Fibroblast of gingiva (primary cell): ENCODE measurements at regions not wholly inside any gene's neighbourhood (a gene's known extent, or its start where the extent isn't known, plus 50 kb on each side); places are given as distances from the start of the nearest gene placed in this dataset.
"Not testable (repeated sequence)": the region's sequence is repeated elsewhere in the genome, so short reads cannot be mapped to it uniquely, and the experiment has no call there.

ENCODE experiments used
- DNase-seq: peaks from one replicate; pipeline ENCODE4 v3.0.0-alpha.2; 2011; ENCODE audit warnings: low read depth

DNA sequence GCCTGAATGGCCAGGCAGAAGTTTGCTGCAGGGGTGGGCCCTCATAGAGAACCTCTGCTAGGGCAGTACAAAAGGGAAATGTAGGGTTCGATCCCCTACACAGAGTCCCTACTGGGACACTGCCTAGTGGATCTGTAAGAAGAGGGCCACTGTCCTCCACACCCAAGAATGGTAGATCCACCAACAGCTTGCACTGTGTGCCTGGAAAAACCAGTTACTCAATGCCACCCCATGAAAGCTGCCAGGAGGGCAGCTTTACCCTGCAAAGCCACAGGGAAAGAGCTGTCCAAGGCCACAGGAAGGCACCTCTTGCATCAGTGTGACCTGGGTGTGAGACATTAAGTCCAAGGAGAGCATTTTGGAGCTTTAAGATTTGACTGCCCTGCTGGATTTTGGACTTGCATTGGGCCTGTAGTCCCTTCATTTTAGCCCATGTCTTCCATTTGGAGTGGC, 781.6 kb downstream of the TRAM1L1 start:
- DNase-seq, result no peak

- no peak for DNase-seq
Observed at GRCh38 chr4:116302990-116303735, 782.2 kb downstream of the TRAM1L1 start.

DNA sequence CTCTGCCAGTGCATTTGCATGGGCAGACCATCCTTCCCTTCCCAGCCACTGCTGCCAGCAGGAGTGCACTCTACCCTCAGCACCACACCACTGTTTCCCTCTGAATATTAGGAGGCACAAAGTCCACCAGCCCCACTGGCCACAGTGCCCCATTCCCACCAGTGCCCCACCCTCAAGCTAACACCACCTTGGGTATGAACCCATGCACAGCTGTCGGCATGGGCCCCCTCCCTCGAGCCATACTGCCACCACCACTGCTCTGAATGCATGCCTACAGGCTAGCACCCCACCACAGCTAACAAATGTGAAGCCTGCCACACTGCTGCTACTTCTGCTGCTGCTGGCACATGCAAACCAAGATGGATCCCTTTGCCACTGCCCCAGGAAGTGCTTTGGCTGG, 810.4 kb downstream of the TRAM1L1 start:
- no peak for DNase-seq

DNA sequence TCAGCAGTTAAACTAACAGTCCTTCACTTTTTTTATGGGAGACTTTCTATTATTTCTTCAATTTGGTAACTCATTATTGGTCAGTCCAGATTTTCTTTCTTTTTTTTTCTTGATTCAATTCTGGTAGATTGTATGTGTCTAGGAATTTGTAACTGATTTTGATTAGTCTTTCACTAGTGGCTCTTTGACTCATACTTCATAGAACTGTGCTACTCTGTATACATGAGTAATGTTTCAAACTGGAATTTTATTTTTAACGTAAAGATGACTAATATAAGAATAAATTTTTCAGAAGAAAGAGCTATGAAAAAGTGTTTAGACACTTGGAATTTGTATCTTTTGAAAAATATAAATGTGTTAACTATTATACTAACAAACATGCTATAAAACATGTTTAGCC, 813.0 kb downstream of the TRAM1L1 start:
- no peak for DNase-seq

GRCh38 chr4:116260931-116261330, 824.4 kb downstream of the TRAM1L1 start:
- DNase-seq, result not testable (repeated sequence)

- no peak for DNase-seq
Observed at GRCh38 chr4:116244771-116245170, 840.6 kb downstream of the TRAM1L1 start.

DNA sequence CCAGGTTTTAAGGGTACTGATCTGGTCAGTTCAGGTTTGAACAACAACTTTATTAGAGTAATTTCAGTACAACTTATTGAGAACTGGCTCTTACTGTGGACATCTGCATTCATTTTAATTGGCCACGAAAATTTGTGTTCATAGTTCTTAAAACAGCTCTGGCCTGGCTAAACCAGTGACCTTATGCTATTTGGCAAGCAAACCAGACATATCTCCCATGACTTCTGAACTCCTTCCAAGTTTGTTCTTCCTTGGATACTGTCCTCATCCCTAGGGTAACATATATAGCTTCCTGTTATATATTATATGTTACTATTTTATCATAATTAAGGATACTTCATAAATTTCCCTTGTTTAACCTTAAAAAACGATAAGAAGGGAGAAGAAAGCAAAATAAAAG, 841.9 kb downstream of the TRAM1L1 start:
- no peak for DNase-seq

DNA sequence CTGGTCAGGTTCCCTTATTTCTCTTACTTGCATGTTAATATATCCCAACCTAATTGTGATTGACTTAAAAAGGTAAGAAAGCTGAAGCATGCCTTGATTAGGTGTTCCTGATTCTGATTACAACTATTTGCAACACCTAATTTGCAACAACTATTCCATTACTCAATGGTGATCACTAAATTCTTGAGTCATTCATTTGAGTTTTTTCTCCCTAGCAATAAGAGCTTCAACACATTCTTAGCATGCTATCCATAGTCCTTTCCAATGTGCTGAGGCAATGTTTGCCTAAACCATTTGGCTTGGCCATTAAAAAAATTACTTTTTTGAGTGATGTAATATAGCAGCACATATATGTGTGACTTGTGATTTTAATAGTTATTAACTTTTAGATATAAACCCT, 851.4 kb downstream of the TRAM1L1 start:
- DNase-seq, result no peak

GRCh38 chr4:116231999-116232398, 853.4 kb downstream of the TRAM1L1 start:
- DNase-seq, result not testable (repeated sequence)

GRCh38 chr4:116229420-116229819, 856.0 kb downstream of the TRAM1L1 start:
- no peak for DNase-seq

- no peak for DNase-seq
Observed at GRCh38 chr4:116223040-116223732, 862.2 kb downstream of the TRAM1L1 start.

- no peak for DNase-seq
Observed at GRCh38 chr4:116217781-116218180, 867.6 kb downstream of the TRAM1L1 start.

GRCh38 chr4:116215622-116216021, 869.8 kb downstream of the TRAM1L1 start:
- no peak for DNase-seq

GRCh38 chr4:116202524-116202923, 882.9 kb downstream of the TRAM1L1 start:
- DNase-seq, result no peak

DNA sequence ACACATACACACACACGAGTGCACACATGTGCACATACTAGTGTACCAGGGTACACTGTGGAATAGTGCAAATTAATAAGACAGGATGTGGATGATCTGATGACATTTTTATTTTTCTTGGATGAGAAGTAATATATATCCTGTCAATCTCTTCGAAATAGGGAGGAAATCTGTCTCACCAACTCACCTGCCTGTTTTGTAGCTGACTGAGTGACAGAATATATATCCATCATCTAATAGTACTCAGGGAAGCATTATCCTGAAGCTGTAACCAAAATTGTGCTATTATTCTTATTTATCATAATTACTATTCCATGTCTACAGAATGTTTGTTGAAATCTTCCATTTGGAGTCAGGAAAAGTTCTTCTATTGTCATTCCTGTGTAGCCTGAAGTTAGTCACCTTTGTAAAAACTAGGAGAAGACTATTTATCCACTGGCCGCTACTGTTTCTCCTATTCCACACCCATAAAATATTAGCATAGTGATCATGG, 888.0 kb downstream of the TRAM1L1 start:
- DNase-seq, result no peak

- no peak for DNase-seq
Observed at GRCh38 chr4:116183241-116183640, 902.1 kb downstream of the TRAM1L1 start.

DNA sequence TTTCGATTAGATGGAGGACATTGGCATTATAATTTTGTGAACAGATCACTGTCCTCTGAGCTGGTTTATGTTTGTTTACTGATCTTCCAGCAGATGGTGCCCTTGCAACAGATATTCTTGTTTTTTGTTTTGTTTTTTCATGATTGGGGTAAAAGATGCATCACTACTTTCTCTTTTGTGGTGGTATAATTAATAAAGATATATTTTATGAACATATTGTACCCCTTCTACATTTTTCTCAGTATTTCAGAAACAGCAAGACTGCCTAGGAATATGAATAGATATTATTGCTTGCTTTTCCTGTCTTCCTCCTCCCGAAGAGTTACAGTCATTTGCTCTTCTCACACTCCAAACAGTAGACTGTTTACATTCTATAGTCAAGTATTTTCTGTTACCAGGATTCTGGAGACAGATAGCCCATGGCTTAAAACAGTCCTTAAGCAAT, 905.2 kb downstream of the TRAM1L1 start:
- DNase-seq, result no peak

GRCh38 chr4:116151371-116151770, 934.0 kb downstream of the TRAM1L1 start:
- not testable (repeated sequence) for DNase-seq

DNA sequence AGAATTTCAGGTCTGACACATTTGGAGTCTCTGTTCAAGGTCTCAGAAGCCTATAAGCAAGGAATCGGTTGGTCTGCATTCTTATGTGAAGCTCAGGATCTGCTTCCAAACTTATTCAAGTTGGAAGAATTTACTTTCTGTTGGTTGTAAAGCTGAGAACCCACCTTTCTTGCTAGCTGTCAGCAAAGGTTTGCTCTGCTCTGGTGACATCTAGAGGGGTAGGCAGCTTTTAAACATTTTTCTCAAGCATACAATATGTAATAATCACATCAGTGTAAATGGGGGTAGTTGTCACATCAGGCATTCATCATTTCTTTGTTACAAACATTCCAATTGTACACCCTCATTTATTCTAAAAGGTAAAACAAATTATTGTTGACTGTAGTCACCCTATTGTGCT, 935.2 kb downstream of the TRAM1L1 start:
- no peak for DNase-seq

GRCh38 chr4:116143198-116143597, 942.2 kb downstream of the TRAM1L1 start:
- DNase-seq, result no peak

DNA sequence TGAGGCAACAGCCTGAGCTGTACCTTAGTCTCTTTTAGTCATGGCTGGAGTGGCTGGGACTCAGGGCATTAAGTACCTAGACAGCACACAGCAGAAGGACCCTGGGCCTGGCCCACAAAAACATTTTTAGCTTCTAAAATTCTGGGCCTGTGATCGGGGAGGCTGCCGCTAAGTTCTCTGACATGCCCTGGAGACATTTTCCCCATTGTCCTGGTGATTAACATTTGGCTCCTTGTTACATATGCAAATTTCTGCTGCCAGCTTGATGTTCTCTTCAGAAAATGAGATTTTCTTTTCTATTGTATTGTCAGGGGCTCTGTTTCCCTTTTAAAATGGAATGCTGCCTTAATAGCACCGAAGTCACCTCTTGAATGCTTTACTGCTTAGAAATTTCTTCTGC, 952.4 kb downstream of the TRAM1L1 start:
- no peak for DNase-seq

DNA sequence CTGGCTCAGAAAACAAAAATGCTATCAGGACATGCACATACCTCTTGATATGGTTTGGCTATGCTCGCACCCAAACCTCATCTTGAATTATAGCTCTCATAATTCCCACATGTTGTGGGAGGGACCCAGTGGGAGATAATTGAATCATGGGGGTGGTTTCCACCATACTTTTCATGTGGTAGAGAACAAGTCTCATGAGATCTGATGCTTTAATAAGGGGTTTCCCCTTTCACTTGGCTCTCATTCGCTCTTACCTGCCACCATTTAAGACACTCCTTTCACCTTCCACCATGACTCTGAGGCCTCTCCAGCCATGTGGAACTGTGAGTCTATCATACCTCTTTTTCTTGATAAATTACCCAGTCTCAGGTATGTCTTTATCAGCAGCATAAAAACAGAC, 958.6 kb downstream of the TRAM1L1 start:
- no peak for DNase-seq

DNA sequence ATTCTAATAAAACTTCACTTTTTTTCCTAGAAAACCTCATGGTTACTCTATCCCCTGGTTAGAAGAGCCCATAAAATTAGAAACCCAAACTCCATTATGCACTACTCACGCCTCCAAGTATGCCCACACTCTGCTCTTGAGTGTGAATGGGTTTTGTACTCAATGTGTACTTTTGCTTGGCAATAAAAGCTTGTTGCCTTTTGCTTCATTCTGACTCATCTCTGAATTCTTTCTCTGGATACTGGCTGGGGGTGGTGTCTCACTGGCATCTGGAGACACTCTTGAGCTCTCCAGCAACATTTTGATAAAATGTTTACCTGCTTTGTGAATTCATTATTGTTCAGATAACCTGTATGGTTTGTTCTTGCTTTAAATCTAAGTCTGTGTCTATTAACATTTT, 963.3 kb downstream of the TRAM1L1 start:
- DNase-seq, result no peak
